SJCRH30 (cell line): ENCODE measurements at regions not wholly inside any gene's neighbourhood (a gene's known extent, or its start where the extent isn't known, plus 50 kb on each side); places are given as distances from the start of the nearest gene placed in this dataset.
A peak's percentile ranks its signal among the peaks of the same experiment; 100 is the strongest.
"Not testable (repeated sequence)": the region's sequence is repeated elsewhere in the genome, so short reads cannot be mapped to it uniquely, and the experiment has no call there.

Experiments used
- DNase-seq, 2 experiments: peaks; one replicate each; pipeline ENCODE4 v3.0.0-alpha.2; 2015 to 2020
- H3K27ac ChIP-seq: fragments of 250-450 bp; sonication (Bioruptor Pico); 2 replicates; pipeline ENCODE4 v1.5.1; 2020; ENCODE audit warnings: mild to moderate bottlenecking, moderate library complexity
- H3K27me3 ChIP-seq: fragments of 250-450 bp; sonication (Bioruptor Pico); 2 replicates; pipeline ENCODE4 v1.5.1; 2020; ENCODE audit warnings: mild to moderate bottlenecking, moderate library complexity
- H3K36me3 ChIP-seq: fragments of 250-450 bp; sonication (Bioruptor Pico); 2 replicates; pipeline ENCODE4 v1.5.1; 2020; ENCODE audit warnings: mild to moderate bottlenecking, moderate library complexity
- H3K4me1 ChIP-seq: fragments of 250-450 bp; sonication (Bioruptor Pico); 2 replicates; pipeline ENCODE4 v1.5.1; 2020; ENCODE audit warnings: mild to moderate bottlenecking, moderate library complexity
- H3K4me3 ChIP-seq: fragments of 250-450 bp; sonication (Bioruptor Pico); 2 replicates; pipeline ENCODE4 v1.5.1; 2020; ENCODE audit warnings: mild to moderate bottlenecking, moderate library complexity
- H3K9me3 ChIP-seq: fragments of 250-450 bp; sonication (Bioruptor Pico); replicated peaks from 2 replicates; pipeline ENCODE4 v1.5.1; 2020; ENCODE audit warnings: mild to moderate bottlenecking, moderate library complexity

DNA sequence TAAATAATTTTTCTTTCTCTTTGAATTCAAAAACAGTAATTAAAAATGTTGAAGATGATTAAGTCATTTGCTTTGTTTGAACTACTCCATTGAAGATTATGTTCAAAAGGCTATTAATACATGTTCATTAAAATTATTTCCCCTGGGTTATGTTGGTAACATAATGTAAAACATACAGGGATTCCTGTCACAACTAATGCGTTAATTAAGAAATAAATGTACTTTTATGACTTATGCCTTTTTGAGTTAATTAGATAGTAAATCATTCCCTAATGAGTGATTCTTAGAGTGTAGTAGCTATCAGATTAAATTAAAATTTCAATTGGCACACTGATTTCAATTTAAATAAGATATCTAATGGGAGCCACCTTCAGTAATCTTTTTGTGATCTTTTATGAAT, 549.1 kb downstream of the ANKRD50 start:
- H3K27me3 ChIP-seq, result no peaks in the 10 kb centered on the region
- H3K36me3 ChIP-seq, result 0 out of 2 replicates have a peak, but pooled peaks cover 3% of the 10 kb centered on the region
- H3K4me3 ChIP-seq, result no peak overlapping the region
- H3K9me3 ChIP-seq, result no peaks in the 10 kb centered on the region; the same call in 1 of the 2 replicates
- 0 out of 2 replicates have a peak, but pooled peaks cover 1% of the 10 kb centered on the region for H3K4me1 ChIP-seq
- DNase-seq, result no peak
- no peak overlapping the region for H3K27ac ChIP-seq

DNA sequence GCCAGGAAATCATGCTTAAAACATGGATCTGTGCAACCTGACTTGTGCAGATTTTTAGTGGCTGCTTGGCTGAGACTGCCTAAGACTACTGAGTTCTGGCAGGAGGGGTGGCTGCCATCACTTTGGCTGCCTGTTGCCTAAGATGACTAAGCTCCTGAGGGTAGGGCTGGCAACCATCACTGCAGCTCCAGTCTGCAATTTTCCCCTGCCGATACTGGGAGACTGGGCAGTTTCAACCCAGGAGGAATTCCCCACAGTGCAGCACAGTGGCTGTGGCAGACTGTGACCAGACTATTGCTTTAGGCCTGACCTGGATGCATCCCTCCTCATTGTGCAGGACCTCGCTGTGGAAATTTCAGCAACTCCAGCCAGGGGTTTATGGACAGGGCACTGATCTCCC, 544.9 kb downstream of the ANKRD50 start:
- no peaks in the 10 kb centered on the region for H3K4me1 ChIP-seq
- no peak overlapping the region for H3K4me3 ChIP-seq
- H3K27me3 ChIP-seq, result no peaks in the 10 kb centered on the region
- no peak for DNase-seq
- no peak overlapping the region for H3K27ac ChIP-seq
- H3K36me3 ChIP-seq, result 0 out of 2 replicates have a peak, but pooled peaks cover 3% of the 10 kb centered on the region
- peaks cover 8% of the 10 kb centered on the region; the same call in 1 of the 2 replicates for H3K9me3 ChIP-seq

DNA sequence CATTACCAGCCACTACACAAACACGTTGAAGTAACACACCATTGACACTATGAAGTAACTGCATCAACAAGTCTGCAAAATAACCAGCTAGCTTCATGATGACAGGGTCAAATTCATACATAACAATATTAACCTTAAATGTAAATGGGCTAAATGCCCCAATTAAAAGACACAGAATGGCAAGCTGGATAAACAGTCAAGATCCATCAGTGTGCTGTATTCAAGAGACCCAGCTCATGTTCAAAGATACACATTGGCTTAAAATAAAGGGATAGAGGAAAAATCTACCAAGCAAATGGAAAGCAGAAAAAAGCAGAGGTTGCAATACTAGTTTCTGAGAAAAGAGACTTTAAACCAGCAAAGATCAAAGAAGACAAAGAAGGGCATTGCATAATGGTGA, 543.0 kb downstream of the ANKRD50 start:
- peaks cover 12% of the 10 kb centered on the region; the same call in 1 of the 2 replicates for H3K9me3 ChIP-seq
- H3K27ac ChIP-seq, H3K4me1 ChIP-seq, H3K36me3 ChIP-seq, H3K27me3 ChIP-seq, DNase-seq, H3K4me3 ChIP-seq: not testable (repeated sequence)

DNA sequence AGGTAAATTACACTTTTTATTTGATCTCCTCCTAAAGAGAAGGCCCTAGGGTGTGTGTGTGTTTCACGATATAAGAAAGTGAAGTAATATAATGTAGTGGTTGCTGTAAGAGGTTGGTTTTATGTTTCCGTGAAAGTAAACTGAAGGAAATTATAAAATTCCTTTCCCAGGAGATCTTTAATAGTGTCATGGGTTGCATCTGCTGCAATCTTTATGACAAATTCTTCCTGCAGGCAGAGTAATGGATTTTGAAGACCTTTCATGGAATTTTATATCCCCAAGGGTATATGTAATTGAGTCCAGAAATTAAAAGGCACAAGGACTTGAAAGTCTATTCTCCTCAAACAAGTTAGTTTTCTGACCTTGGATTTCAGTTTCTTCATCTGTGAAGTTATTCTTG, 538.6 kb downstream of the ANKRD50 start:
- no peaks in the 10 kb centered on the region for H3K36me3 ChIP-seq
- H3K4me1 ChIP-seq, result no peaks in the 10 kb centered on the region
- peaks cover 12% of the 10 kb centered on the region; the same call in 1 of the 2 replicates for H3K9me3 ChIP-seq
- DNase-seq, result no peak
- no peaks in the 10 kb centered on the region for H3K27me3 ChIP-seq
- no peak overlapping the region for H3K27ac ChIP-seq
- H3K4me3 ChIP-seq, result no peak overlapping the region

DNA sequence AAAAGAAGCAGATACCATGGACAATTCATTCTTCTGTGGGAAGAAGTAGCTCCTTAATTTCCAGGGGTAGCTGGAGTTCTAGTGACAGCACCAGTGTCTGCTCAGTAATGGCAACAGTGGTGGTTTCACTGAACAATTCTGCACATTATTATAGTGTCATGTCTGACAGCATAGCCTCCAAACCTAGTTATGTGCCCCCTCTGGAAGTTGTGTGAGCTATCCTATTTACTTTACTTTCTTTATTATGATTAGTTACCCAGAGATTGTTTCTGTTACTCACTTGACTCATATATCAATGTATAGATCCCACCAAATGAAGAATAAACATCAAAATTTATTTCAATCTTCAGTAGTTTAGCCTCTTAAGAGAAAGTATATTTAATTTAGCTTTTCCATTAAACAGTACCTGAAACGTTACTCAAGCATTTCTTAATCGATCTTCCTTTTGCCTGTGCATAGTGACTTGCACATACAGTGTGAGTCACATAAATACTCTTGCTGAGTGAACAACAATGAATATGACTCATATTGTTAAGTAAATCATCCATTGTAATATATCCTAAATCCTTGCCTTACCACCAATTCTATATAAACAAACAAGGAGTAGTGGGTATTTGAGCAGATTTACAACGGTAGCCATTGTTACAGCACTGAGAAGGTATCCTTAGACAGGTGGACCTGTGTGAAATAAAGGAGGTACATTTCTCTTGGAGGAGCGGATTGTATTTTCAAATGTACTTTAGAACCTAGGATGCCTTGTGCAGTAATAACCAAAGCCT, 534.7 kb downstream of the ANKRD50 start:
- Histone ChIP-seq H3K4me1 (no peaks in the 10 kb centered on the region), H3K36me3 (no peaks in the 10 kb centered on the region), H3K4me3 (no peak overlapping the region), H3K27ac (no peak overlapping the region), H3K27me3 (no peaks in the 10 kb centered on the region), H3K9me3 (peaks cover 2% of the 10 kb centered on the region; the same call in 1 of the 2 replicates)
- no peak for DNase-seq

DNA sequence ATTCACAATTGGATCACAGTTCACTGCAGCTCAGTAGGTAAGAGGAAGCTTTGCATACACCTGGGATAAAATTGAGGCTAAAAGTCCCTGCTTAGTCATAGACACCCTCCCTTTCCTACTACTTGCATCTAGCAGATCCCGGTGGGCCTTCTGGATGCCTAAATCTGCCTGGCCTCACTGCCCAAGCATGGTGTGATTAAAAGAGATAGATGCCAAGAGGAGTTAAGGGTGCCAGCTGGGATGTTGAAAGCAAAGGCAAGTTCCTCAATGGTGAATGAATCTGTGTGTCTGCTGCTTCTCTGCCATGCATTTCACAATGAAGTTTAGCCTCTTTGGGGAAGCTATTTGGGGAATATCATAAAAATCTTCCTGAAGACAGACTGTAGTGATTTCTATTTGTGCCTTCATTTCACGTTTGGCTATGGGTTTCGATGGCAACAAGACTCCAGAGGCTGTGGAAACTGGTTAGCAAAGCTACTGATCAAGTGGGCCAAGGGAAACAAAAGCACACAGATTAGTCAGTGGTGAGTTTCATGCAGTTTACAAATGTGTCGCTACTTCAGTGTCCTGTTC, 534.0 kb downstream of the ANKRD50 start:
- no peak for DNase-seq
- H3K9me3 ChIP-seq, result no peaks in the 10 kb centered on the region
- no peaks in the 10 kb centered on the region for H3K27me3 ChIP-seq
- H3K4me3 ChIP-seq, result no peak overlapping the region
- H3K27ac ChIP-seq, result no peak overlapping the region
- peaks cover 4% of the 10 kb centered on the region; the same call in 1 of the 2 replicates for H3K4me1 ChIP-seq
- H3K36me3 ChIP-seq, result no peaks in the 10 kb centered on the region

DNA sequence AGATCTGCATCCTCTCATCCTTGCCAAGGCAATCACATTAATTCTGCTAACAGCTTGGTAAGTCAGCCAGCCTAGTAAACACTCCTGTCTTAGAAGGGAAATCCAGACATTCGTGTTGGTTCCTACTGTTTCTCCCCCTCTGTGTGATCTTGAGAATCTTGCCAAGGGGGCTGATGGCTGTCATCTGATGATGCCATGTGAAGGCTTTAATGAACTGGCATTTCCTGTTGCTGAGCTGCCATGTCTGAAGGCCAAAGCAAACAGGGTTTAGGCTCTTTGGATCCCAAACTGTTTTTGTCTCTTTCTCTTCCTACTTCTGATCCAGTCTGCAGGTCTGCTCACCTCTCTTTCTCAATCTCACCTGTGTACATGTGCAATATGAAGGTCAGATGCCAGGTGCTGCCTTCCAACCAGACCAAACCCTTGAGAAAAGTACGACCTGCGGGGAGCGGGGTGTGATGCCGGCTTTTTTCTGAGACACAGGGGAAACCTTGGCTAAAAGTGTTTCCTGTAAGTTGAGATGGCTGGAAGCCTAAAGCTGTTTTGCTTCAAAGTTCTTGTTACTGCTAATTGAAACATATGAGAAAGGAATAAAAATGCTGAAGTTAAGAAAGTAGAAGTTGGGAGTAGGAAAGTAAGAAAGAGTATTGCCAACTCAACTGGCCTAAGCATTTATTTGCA, 532.9 kb downstream of the ANKRD50 start:
- Histone ChIP-seq H3K27me3 (no peaks in the 10 kb centered on the region), H3K9me3 (no peaks in the 10 kb centered on the region), H3K36me3 (no peaks in the 10 kb centered on the region), H3K4me1 (peaks cover 7% of the 10 kb centered on the region; the same call in 1 of the 2 replicates), H3K27ac (no peak overlapping the region), H3K4me3 (no peak overlapping the region)
- DNase-seq, result no peak

DNA sequence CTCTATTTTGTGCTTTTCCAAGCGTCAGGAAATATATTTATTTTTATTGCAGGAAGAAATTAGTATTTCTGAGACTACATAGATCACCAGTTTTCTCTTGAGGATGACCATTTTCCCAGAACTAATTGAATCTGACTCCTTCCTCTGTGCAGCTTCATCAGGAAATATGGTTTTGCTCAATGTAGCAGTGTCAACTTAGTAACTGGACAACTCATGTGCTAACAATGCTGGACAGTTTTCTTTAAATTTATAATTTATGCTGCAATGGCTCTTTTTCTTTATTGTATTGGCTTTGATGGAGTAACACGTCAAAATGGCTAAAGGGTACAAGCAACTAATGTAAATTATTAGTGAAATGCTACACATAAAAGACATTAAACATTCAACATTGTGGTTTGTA, 531.5 kb downstream of the ANKRD50 start:
- H3K9me3 ChIP-seq, result no peaks in the 10 kb centered on the region
- no peak overlapping the region for H3K27ac ChIP-seq
- peaks cover 7% of the 10 kb centered on the region; the same call in 1 of the 2 replicates for H3K4me1 ChIP-seq
- DNase-seq, result no peak
- H3K27me3 ChIP-seq, result no peaks in the 10 kb centered on the region
- H3K36me3 ChIP-seq, result no peaks in the 10 kb centered on the region
- H3K4me3 ChIP-seq, result no peak overlapping the region

DNA sequence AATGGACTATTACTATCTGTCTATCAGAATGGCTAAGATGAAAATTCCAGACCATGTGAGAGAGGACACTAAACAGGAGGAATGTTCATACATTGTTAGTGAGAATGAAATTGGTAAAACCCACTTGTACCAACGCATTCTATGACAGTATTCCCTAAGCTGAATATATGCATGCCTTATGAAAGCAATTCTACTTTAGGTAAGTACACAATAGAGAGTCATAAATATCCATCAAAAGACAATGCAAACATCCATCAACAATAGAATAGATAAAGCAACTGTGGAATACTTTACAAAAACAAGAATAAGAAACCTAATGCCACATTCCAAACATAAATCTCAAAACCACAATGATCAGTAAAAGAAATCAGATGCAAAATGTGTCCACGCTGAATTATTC, 529.3 kb downstream of the ANKRD50 start:
- DNase-seq, result no peak
- H3K27ac ChIP-seq, result no peak overlapping the region
- no peaks in the 10 kb centered on the region for H3K9me3 ChIP-seq
- H3K36me3 ChIP-seq, result no peaks in the 10 kb centered on the region
- peaks cover 7% of the 10 kb centered on the region; the same call in 1 of the 2 replicates for H3K4me1 ChIP-seq
- no peak overlapping the region for H3K4me3 ChIP-seq
- H3K27me3 ChIP-seq, result no peaks in the 10 kb centered on the region

DNA sequence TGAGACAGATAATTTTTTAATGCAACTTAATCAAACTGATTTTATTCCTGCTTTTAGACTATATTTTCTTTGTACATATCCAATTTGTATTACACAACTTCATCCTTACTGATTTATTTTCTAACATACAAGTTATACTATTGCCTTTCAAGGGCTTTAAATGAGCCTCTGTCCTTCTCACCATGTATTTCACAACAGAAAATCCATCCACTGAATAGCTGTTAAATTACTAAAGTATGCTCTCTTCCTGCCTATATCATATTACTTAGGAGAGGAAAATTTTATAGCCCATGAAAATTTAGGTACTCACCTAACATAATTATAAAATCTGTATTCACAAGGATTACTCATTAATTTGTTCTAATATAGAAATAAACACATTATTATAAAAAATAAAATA, 528.6 kb downstream of the ANKRD50 start:
- no peak for DNase-seq
- no peak overlapping the region for H3K27ac ChIP-seq
- H3K27me3 ChIP-seq, result no peaks in the 10 kb centered on the region
- no peaks in the 10 kb centered on the region for H3K36me3 ChIP-seq
- no peak overlapping the region for H3K4me3 ChIP-seq
- H3K9me3 ChIP-seq, result no peaks in the 10 kb centered on the region
- H3K4me1 ChIP-seq, result peaks cover 9% of the 10 kb centered on the region; the same call in 1 of the 2 replicates

DNA sequence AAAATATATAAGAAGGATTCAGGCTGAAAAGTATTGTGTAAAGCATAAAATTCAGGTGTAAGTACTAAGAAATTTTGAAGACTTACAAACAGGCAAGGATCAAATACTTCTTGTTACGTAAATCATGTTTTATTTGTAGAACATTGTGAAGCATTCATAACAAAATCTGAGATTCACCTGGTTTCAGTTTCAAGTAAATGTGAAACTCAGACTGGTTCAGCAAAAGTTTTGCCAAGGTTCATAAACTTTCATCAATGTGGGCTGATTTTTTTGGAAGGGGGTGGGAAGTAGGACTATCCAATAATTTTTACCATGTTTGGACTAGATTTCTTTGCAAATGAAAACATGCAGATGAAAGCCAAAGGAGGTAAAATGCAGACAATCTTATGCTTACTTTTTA, 527.7 kb downstream of the ANKRD50 start:
- peaks cover 10% of the 10 kb centered on the region; the same call in 1 of the 2 replicates for H3K4me1 ChIP-seq
- no peak overlapping the region for H3K27ac ChIP-seq
- H3K27me3 ChIP-seq, result no peaks in the 10 kb centered on the region
- no peaks in the 10 kb centered on the region for H3K9me3 ChIP-seq
- no peaks in the 10 kb centered on the region for H3K36me3 ChIP-seq
- no peak overlapping the region for H3K4me3 ChIP-seq
- DNase-seq, result no peak

DNA sequence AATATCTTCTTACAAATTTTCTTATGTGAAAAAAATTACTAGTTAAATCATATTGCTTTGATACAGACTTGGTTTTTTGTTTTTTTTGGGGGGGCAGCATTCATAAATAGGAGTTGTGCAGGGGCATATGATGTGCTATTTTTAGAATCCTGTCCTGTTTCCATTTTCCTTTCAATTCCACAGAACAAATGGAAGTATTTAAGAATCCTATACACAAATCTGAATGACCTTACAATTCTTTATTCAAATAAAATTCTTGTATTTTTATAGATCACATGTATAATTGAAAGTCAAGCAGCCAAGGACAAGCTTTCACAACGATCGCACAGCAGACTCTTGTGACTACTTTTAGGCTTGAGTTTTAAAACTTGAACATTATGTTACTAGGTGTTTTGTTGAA, 523.9 kb downstream of the ANKRD50 start:
- no peak overlapping the region for H3K4me3 ChIP-seq
- H3K4me1 ChIP-seq, result peaks cover 11% of the 10 kb centered on the region; the same call in 1 of the 2 replicates
- H3K27ac ChIP-seq, result no peak overlapping the region
- no peak for DNase-seq
- H3K27me3 ChIP-seq, result no peaks in the 10 kb centered on the region
- H3K36me3 ChIP-seq, result no peaks in the 10 kb centered on the region
- no peaks in the 10 kb centered on the region for H3K9me3 ChIP-seq

DNA sequence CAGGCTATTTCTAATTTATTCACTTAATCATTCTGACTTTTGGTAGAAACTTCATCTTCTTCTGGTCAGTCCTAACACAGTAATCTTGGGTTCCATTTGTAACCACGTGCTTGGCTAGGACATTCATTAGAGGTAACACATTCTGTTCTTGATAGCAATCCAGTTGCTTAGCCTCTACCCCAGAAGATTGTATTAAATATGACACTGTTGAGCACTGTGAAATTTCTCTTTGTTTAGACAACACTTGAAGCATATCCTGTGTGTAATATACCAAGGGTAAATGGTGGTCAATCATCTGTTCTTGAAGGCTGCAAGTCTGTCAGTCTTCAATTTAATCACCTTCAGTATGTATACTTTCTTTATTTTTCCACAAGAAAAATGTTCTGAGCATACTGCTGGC, 523.0 kb downstream of the ANKRD50 start:
- Histone ChIP-seq H3K27me3 (no peaks in the 10 kb centered on the region), H3K36me3 (no peaks in the 10 kb centered on the region), H3K27ac (no peak overlapping the region), H3K9me3 (no peaks in the 10 kb centered on the region), H3K4me3 (no peak overlapping the region), H3K4me1 (peaks cover 8% of the 10 kb centered on the region; the same call in 1 of the 2 replicates)
- DNase-seq, result peak in 1 of 2 experiments; percentile 26

DNA sequence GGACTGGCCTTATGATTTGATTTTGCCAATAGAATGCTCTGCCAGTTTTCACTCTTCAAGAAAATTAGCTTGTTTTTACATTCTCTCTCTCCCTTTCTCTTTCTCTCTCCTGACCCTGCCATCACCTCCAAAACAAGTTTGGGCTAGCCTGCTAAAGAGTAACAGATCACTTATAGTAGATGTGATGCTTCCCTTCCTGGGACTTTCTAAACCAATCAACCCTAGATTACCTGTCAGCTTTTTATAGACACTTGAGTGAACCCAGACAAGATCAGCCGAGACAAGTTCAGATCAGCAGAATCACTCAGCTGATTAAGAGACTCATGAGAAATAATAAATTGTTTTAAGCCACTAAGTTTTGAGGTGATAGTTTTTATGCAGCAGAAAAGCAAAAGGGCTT, 521.2 kb downstream of the ANKRD50 start:
- Histone ChIP-seq H3K27ac (no peak overlapping the region), H3K9me3 (no peaks in the 10 kb centered on the region), H3K36me3 (no peaks in the 10 kb centered on the region), H3K4me1 (peaks cover 8% of the 10 kb centered on the region; the same call in 1 of the 2 replicates), H3K4me3 (no peak overlapping the region), H3K27me3 (no peaks in the 10 kb centered on the region)
- DNase-seq, result no peak

DNA sequence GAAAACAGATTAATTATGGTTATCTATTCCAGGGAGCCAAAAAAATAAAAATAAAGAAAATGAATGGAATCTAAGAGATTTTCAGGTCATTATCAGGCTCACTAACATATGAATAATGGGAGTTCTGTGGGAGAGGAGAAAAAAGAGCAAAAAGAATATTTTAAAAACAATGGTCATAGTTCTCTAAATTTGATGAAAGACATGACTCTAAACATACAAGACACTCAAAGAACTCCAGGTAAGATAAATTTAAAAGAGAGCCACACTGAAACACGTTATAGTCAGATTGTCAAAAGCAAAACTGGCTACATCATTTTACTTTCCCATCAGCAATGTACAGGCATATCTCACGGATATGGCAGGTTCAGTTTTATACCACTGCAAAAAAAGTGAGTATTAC, 520.0 kb downstream of the ANKRD50 start:
- Histone ChIP-seq H3K27ac (no peak overlapping the region), H3K4me1 (peaks cover 8% of the 10 kb centered on the region; the same call in 1 of the 2 replicates), H3K9me3 (no peaks in the 10 kb centered on the region), H3K27me3 (no peaks in the 10 kb centered on the region), H3K4me3 (no peak overlapping the region), H3K36me3 (no peaks in the 10 kb centered on the region)
- no peak for DNase-seq
